HG03060 (cell line): ENCODE measurements at regions not wholly inside any gene's neighbourhood (a gene's known extent, or its start where the extent isn't known, plus 50 kb on each side); places are given as distances from the start of the nearest gene placed in this dataset.

Experiments
- ATAC-seq: cut with Tn5 transposase; IDR thresholded peaks from one replicate; pipeline ENCODE4 v1.9.1; 2021; ENCODE audit warnings: low read depth, moderate number of reproducible peaks; ENCODE audit not compliant: unreplicated experiment

DNA sequence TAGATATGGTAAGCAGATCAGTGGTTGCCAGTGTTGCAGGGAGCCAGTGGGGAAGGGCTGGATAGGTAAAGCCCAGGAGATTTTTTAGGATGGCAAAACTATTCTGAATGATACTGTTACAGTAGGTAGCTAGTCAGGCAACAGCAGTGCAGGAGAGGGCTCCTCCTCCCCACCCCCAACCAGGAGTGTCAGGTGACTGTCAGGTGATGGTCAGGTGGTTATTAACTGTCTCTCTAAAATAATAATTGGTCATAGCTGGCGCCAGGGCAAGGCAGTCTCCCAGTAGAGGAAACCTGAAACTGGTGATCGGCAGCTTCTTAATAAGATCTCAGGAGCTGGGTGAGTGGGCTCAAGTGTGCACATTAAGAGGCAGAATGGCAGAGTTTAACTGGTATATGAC lies 201.6 kb upstream of the PARD3B start:
- no peak for ATAC-seq

GRCh38 chr2:204344119-204344518 lies 201.2 kb upstream of the PARD3B start:
- ATAC-seq: no peak

DNA sequence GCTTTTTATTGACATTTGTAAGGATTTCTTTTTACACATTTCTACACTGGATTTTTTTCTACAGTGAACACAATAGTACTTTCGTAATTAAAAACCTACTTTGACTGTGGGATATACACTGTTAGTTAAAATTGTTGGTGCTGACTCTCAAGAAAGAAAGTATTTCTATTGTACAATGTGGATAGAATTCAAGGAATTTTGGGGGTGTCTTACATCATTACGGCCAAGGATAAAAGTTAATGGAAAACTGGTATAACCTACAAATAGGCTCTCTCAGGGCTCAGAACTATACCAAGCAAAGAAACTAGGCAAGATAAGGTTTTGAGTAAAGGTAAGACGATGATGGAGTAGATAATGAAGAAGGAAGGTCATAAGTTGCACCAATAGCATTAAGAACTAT lies 198.4 kb upstream of the PARD3B start:
- ATAC-seq: no peak

DNA sequence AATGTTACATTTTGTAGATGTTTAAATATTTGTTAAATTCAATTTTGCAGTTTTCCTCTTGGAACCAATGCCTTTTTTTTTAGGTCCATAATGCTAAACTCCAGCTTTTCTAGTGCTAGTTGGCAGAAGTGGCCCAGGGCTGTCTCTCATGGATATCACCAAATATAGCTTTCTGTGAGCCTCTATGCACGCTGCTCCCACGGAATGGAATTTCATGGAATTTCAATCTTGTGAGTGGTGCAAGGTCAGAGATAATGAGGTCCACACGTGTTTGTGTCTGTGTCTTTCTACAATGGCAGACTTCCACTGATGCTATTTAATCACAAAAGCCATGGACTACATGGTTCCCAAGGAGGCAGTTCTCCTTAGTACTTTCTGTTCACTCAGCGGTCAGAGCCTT lies 191.5 kb upstream of the PARD3B start:
- ATAC-seq: no peak

DNA sequence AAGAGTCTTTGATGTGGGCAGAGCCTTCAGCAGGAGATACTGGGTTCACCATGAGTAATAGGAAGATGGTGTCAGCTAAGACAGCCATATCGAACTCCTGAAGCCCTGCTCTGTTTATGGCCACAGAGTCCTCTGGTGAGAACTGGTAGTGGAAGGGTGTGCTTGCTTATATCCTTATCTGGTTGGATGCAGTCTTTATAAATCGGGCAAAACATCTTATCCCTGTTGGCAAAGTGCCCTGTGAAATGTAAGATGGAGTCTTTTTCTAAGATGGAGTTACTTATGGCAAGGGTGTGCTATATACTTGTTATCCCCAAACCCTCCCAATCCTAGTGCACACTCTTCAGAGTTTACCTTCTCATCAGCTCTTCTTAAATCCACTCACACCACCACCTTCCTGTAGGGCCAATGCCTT lies 190.8 kb upstream of the PARD3B start:
- ATAC-seq: no peak

DNA sequence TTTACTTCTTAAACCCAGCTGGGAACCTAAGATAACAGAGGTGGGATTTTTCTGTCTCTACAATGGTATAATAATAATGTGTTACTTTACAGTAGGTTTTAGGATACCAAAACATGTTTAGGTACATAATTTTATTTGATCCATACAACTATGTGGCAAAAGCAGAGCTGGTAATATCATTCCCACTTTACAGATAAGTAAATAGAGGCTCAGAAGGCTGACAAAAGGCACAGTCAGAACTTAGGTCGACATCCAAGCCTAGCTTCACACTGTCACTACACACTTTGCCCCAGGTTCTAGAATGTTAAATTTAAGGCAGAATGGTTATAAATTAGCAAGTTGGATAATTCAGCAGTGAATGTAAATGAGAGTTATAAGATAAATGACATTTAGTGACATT lies 189.6 kb upstream of the PARD3B start:
- no peak for ATAC-seq

GRCh38 chr2:204356151-204356641 lies 189.1 kb upstream of the PARD3B start:
- ATAC-seq: no peak

GRCh38 chr2:204357286-204357685 lies 188.0 kb upstream of the PARD3B start:
- no peak for ATAC-seq

- ATAC-seq: no peak
Observed at GRCh38 chr2:204359076-204359475, 186.2 kb upstream of the PARD3B start.

- ATAC-seq: no peak
Observed at GRCh38 chr2:204360218-204361007, 184.9 kb upstream of the PARD3B start.

DNA sequence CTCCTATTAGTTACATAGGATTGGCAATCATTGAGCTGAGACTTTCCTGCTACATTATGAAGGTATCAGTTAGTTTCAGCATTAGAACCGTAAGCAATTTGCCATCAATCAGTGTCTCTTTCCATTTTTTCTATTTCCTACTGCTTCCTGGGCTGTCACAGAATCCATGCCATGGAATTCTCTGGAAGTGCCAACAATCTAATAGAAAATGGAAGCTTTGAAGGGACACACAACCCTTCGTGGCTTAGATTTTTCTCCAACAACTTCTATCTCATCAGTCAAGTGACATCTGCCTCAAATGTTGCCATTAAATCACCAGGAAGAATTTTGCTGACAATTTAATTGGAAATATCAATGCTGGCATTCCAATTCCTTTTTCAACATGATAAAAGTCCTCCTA lies 183.5 kb upstream of the PARD3B start:
- no peak for ATAC-seq

DNA sequence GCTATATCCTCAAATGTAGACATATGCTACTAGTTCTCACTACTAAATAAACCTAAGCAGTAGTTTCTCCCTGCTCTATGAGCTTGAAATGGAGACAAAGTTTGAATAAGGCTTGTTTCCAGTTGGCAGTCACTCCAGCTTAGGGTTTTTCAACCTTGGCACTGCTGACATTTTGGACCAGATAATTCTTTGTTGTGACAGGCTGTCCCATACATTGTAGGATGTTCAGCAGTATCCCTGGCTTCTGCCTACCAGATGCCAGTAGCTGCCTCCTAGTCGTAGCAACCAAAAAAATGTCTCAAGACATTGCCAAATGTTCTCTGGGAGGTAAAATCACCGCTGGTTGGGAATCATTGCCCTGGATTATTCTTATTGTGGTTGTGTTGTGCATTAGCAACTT lies 182.7 kb upstream of the PARD3B start:
- ATAC-seq: no peak

GRCh38 chr2:204363513-204363912 lies 181.8 kb upstream of the PARD3B start:
- no peak for ATAC-seq

DNA sequence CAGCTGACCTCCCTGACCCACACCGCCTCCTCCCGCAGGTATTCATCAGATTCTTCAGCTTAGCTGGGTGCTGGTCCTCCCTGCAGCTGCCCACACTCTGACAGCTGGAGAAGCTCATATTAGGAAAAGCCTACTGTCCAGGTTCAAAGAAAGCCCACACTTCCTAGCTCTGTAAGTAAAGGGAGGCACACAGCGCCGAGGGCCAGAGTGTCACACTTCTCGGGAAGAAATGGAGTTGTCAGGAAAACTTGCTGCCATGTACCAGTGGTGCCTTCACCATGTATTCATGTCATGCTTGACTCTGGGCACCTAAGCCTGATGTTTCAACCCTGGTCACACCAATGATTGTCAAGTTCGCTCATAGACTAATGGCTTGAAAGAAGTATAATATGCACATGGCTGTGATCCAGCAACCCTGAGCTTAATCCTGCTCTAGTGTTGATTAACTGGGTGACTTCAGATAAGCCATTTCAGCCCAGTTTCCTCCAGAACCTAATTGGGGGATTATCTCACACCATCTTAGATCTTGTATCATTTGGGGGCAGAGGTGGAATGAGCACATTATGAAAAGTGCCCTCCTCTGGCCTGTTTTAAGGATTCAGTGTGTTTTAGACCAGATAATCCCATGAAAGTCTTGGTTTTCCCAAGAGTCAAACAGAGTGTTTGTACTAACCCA lies 180.3 kb upstream of the PARD3B start:
- ATAC-seq: no peak

GRCh38 chr2:204365811-204366210 lies 179.5 kb upstream of the PARD3B start:
- no peak for ATAC-seq

DNA sequence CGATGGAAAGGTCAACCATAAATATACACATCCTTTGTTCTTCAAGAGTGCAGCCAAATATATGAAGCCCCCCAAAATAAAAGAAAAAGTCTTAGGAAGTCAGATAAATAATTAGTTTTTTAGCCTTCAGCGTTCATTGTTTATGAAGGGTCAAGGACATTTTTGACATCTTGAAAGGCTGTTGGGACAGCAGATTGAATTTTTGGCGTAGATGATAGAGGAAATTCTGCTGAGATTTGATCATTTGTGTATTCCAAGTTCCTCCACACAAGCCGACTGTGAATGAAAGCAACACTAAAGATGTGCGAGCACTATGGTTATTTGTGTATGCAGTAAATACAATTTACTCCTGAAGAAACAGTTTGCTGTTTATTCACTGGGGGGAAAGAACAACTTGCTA lies 177.8 kb upstream of the PARD3B start:
- no peak for ATAC-seq

GRCh38 chr2:204370172-204370718 lies 175.0 kb upstream of the PARD3B start:
- no peak for ATAC-seq

GRCh38 chr2:204373942-204374341 lies 171.3 kb upstream of the PARD3B start:
- ATAC-seq: no peak

DNA sequence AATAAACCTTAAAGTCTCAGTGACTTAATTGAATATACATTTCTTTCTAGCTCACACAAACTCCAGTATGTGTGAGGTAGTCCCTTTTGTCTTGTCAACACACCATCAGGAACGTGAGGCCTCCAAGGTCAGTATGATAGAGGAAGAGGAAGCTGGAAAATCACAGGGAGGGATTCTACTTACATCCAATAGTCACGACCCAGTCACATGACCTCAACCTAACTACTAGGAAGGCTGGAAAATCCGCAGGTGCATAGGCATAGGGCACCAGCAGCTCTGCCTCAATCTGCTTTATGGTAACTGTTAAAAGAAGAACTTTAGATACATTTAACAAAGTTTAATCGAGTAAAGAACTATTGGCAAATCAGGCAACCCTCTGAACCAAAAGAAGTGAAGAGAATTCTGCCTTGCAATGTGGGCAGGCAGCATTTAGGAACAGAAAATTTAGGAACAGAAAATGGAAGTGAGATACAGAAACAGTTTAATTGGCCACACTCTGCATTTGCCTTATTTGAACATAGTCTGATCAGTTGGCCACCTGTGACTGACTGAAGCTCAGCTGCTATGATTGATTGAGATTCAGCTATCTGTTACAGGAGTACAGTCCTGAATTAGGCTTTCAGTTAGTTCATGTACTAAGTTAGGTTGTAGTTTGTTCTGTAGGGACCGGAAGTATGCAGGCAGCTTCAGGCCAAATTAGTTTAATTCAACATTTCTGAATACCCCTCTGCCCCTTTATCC lies 165.0 kb upstream of the PARD3B start:
- no peak for ATAC-seq

GRCh38 chr2:204386668-204387067 lies 158.6 kb upstream of the PARD3B start:
- ATAC-seq: no peak

DNA sequence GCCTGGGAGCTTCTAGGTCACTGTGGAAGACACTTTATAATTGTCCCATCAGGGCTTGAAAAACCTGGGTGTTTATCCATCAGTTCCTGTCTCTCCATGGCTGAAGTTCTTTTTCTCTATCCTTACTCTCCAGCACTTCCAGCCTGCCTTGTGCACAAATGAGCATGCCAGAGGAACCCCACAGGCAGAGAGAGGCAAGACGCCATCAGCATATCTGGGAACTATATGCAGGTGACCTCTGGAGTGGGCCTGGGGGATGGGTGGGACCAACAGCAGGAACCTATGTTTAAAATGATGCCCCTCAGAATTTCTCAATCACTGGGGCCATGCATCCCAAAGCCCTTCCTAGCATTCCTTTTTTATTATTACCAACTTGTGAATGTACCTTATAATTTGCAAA lies 156.2 kb upstream of the PARD3B start:
- no peak for ATAC-seq
